Activated CD4-positive, alpha-beta T cell treated with anti-CD3 and anti-CD28 coated beads for 4 hours (primary cell): ENCODE measurements at regions not wholly inside any gene's neighbourhood (a gene's known extent, or its start where the extent isn't known, plus 50 kb on each side); places are given as distances from the start of the nearest gene placed in this dataset.

ENCODE experiments used
- DNase-seq, 2 donors: peaks; one replicate each; pipeline ENCODE4 v3.0.0-alpha.2; 2020

- DNase-seq, result no peak
These were observed 350.0 kb upstream of the MYT1L start for GRCh38 chr2:2681085-2681484.

GRCh38 chr2:2674831-2675230, 343.8 kb upstream of the MYT1L start:
- no peak for DNase-seq

GRCh38 chr2:2673406-2673805, 342.3 kb upstream of the MYT1L start:
- DNase-seq, result no peak

GRCh38 chr2:2672249-2672648, 341.2 kb upstream of the MYT1L start:
- DNase-seq, result no peak

GRCh38 chr2:2671826-2672225, 340.8 kb upstream of the MYT1L start:
- no peak for DNase-seq

GRCh38 chr2:2669316-2669715, 338.2 kb upstream of the MYT1L start:
- no peak for DNase-seq

GRCh38 chr2:2668681-2669265, 337.7 kb upstream of the MYT1L start:
- DNase-seq, result no peak

GRCh38 chr2:2667690-2668089, 336.6 kb upstream of the MYT1L start:
- DNase-seq, result no peak

GRCh38 chr2:2665834-2666133, 334.7 kb upstream of the MYT1L start:
- DNase-seq, result no peak

- DNase-seq, result no peak
These were observed 334.1 kb upstream of the MYT1L start for GRCh38 chr2:2664989-2665833.

- no peak for DNase-seq
These were observed 332.4 kb upstream of the MYT1L start for GRCh38 chr2:2663401-2664036.

- no peak for DNase-seq
These were observed 331.8 kb upstream of the MYT1L start for GRCh38 chr2:2662847-2663356.

GRCh38 chr2:2662037-2662846, 331.2 kb upstream of the MYT1L start:
- no peak for DNase-seq

GRCh38 chr2:2660789-2661355, 329.8 kb upstream of the MYT1L start:
- no peak for DNase-seq

GRCh38 chr2:2657121-2657962, 326.3 kb upstream of the MYT1L start:
- DNase-seq, result no peak

GRCh38 chr2:2656115-2657011, 325.3 kb upstream of the MYT1L start:
- DNase-seq, result no peak

- DNase-seq, result no peak
These were observed 324.5 kb upstream of the MYT1L start for GRCh38 chr2:2655453-2656114.

- DNase-seq, result no peak
These were observed 322.2 kb upstream of the MYT1L start for GRCh38 chr2:2653231-2653630.

GRCh38 chr2:2650608-2651375, 319.7 kb upstream of the MYT1L start:
- no peak for DNase-seq
